ENCODE measurements at regions not wholly inside any gene's neighbourhood (a gene's known extent, or its start where the extent isn't known, plus 50 kb on each side); places are given as distances from the start of the nearest gene placed in this dataset.

GRCh38 chr16:74219706-74220105 lies 76.9 kb upstream of the PSMD7 start:
- TF ChIP-seq CREB5 (CRISPR knock-in tag; IDR thresholded peaks at IDR 0.05; ENCODE audit: low read depth) (no peak), ZNF565 (CRISPR knock-in tag; conservative IDR thresholded peaks at IDR 0.05; ENCODE audit: low read depth) (no peak), ZC3H10 (CRISPR knock-in tag; IDR thresholded peaks at IDR 0.05) (no peak)

Data from SK-N-SH treated with all-trans-retinoic acid at 6 μM for 48 hours (cell line).